ENCODE measurements at regions not wholly inside any gene's neighbourhood (a gene's known extent, or its start where the extent isn't known, plus 50 kb on each side); places are given as distances from the start of the nearest gene placed in this dataset.

DNA sequence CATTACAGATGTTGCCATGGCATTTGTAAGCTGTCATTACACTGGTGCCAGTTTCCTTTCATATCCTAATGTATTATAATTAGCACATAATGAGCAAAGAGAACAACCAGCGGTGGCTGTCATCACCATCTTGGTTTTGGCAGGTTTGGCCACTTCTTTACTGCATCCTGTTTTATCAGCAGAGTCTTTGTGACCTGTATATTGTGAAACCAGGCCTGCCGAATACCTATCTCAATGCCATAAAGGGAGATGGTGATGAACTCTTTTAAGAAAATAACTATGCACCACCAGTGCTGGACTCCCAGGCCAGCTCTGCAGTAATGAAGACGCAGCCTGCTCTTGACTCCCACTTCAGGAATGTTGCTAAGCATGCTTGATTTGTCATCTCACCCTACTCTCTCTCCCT, 458.1 kb upstream of the NR2F2 start:
- TF ChIP-seq CTCF (IDR thresholded peaks at IDR 0.05; ENCODE audit: insufficient read depth, low read length) (no peak), GABPA (IDR thresholded peaks at IDR 0.05; ENCODE audit: low read depth) (no peak), SPI1 (IDR thresholded peaks at IDR 0.05; ENCODE audit: borderline replicate concordance, low read depth) (no peak), POLR2AphosphoS5 (IDR thresholded peaks at IDR 0.05; ENCODE audit: low read depth) (no peak)
- TF ChIP-seq, protein P1, sequence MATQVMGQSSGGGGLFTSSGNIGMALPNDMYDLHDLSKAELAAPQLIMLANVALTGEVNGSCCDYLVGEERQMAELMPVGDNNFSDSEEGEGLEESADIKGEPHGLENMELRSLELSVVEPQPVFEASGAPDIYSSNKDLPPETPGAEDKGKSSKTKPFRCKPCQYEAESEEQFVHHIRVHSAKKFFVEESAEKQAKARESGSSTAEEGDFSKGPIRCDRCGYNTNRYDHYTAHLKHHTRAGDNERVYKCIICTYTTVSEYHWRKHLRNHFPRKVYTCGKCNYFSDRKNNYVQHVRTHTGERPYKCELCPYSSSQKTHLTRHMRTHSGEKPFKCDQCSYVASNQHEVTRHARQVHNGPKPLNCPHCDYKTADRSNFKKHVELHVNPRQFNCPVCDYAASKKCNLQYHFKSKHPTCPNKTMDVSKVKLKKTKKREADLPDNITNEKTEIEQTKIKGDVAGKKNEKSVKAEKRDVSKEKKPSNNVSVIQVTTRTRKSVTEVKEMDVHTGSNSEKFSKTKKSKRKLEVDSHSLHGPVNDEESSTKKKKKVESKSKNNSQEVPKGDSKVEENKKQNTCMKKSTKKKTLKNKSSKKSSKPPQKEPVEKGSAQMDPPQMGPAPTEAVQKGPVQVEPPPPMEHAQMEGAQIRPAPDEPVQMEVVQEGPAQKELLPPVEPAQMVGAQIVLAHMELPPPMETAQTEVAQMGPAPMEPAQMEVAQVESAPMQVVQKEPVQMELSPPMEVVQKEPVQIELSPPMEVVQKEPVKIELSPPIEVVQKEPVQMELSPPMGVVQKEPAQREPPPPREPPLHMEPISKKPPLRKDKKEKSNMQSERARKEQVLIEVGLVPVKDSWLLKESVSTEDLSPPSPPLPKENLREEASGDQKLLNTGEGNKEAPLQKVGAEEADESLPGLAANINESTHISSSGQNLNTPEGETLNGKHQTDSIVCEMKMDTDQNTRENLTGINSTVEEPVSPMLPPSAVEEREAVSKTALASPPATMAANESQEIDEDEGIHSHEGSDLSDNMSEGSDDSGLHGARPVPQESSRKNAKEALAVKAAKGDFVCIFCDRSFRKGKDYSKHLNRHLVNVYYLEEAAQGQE (IDR thresholded peaks at IDR 0.05; ENCODE audit: insufficient replicate concordance, low read depth): no peak
- no peak overlapping the region for H3K4me3 ChIP-seq (replicated peaks; ENCODE audit: insufficient read depth, low read length)
- H3K27me3 ChIP-seq (ENCODE audit: insufficient read depth, poor library complexity, severe bottlenecking): no peaks in the 10 kb centered on the region
- H3K27ac ChIP-seq (replicated peaks): no peak overlapping the region
- DNase-seq (ENCODE audit: low read depth in 1 of 2, low spot score in 1 of 2): no peak

GRCh38 chr15:95874637-95875036, 455.9 kb upstream of the NR2F2 start:
- DNase-seq (ENCODE audit: low read depth in 1 of 2, low spot score in 1 of 2): no peak
- no peak overlapping the region for H3K4me3 ChIP-seq (replicated peaks; ENCODE audit: insufficient read depth, low read length)
- H3K27me3 ChIP-seq (ENCODE audit: insufficient read depth, poor library complexity, severe bottlenecking): no peaks in the 10 kb centered on the region
- peak overlapping the region; percentile 82 for H3K27ac ChIP-seq (replicated peaks)
- no peak for TF ChIP-seq POLR2AphosphoS5 (IDR thresholded peaks at IDR 0.05; ENCODE audit: low read depth)
- TF ChIP-seq, protein P1 (IDR thresholded peaks at IDR 0.05; ENCODE audit: insufficient replicate concordance, low read depth): no peak
- no peak for TF ChIP-seq CTCF (IDR thresholded peaks at IDR 0.05; ENCODE audit: insufficient read depth, low read length)
- TF ChIP-seq SPI1 (IDR thresholded peaks at IDR 0.05; ENCODE audit: borderline replicate concordance, low read depth): no peak
- no peak for TF ChIP-seq GABPA (IDR thresholded peaks at IDR 0.05; ENCODE audit: low read depth)

GRCh38 chr15:95875121-95875643, 455.3 kb upstream of the NR2F2 start:
- Histone ChIP-seq H3K27ac (replicated peaks) (peak overlapping the region; percentile 82), H3K4me3 (replicated peaks; ENCODE audit: insufficient read depth, low read length) (no peak overlapping the region), H3K27me3 (ENCODE audit: insufficient read depth, poor library complexity, severe bottlenecking) (no peaks in the 10 kb centered on the region)
- TF ChIP-seq GABPA (IDR thresholded peaks at IDR 0.05; ENCODE audit: low read depth): no peak
- TF ChIP-seq SPI1 (IDR thresholded peaks at IDR 0.05; ENCODE audit: borderline replicate concordance, low read depth): no peak; the same call in 1 of the 2 replicates
- no peak for TF ChIP-seq CTCF (IDR thresholded peaks at IDR 0.05; ENCODE audit: insufficient read depth, low read length)
- peak; percentile 41; the same call in 1 of the 2 replicates for TF ChIP-seq POLR2AphosphoS5 (IDR thresholded peaks at IDR 0.05; ENCODE audit: low read depth)
- TF ChIP-seq, protein P1 (IDR thresholded peaks at IDR 0.05; ENCODE audit: insufficient replicate concordance, low read depth): no peak
- DNase-seq (ENCODE audit: low read depth in 1 of 2, low spot score in 1 of 2): peak; percentile 68 to 85
